Osteocyte (in vitro differentiated cells): ENCODE measurements at regions not wholly inside any gene's neighbourhood (a gene's known extent, or its start where the extent isn't known, plus 50 kb on each side); places are given as distances from the start of the nearest gene placed in this dataset.

Experiments used
- DNase-seq: peaks from one replicate; pipeline ENCODE4 v3.0.0; 2021; ENCODE audit warnings: mixed read lengths; ENCODE audit not compliant: unreplicated experiment; ENCODE audit errors: extremely low spot score
- H3K27ac Mint-ChIP-seq: one replicate; pipeline ENCODE4 v1.8.0; 2021; ENCODE audit warnings: mild to moderate bottlenecking, mixed read lengths; ENCODE audit not compliant: unreplicated experiment
- H3K27me3 Mint-ChIP-seq: one replicate; pipeline ENCODE4 v1.8.0; 2021; ENCODE audit warnings: mixed read lengths; ENCODE audit not compliant: unreplicated experiment
- H3K36me3 Mint-ChIP-seq: one replicate; pipeline ENCODE4 v1.8.0; 2021; ENCODE audit warnings: mixed read lengths; ENCODE audit not compliant: unreplicated experiment
- H3K4me1 Mint-ChIP-seq: one replicate; pipeline ENCODE4 v1.8.0; 2021; ENCODE audit warnings: mixed read lengths; ENCODE audit not compliant: unreplicated experiment
- H3K4me3 Mint-ChIP-seq: one replicate; pipeline ENCODE4 v1.8.0; 2021; ENCODE audit warnings: mild to moderate bottlenecking, moderate library complexity, mixed read lengths; ENCODE audit not compliant: unreplicated experiment
- H3K9me3 Mint-ChIP-seq: one replicate; pipeline ENCODE4 v1.8.0; 2021; ENCODE audit warnings: mixed read lengths; ENCODE audit not compliant: unreplicated experiment
- TF ChIP-seq, protein P1 (sequence below): fragments of 200-600 bp; sonication (generic); IDR thresholded peaks from 2 replicates; pipeline ENCODE4 v1.5.0; 2021; ENCODE audit warnings: antibody characterized with exemption, mild to moderate bottlenecking, moderate library complexity

DNA sequence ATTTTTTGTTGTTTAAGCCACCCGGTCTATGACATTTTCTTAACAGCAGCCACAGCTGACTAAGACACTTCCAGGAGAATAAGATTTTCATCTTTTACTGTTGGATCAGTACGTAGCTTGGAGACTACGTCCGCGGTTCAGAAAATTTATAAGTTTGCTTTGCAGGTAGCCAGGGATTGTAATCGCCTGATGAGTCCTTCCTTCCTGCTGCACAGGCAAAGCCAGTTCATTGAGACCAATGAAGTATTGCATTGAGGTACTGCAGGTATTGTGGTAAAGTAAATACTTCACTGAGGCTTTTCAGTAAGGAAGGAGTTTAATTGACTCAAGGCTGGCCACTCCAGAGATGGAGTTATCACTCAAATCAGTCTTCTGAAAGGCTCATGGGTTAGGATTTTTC lies 269.4 kb upstream of the ELAC2 start:
- no peak overlapping the region for H3K27ac Mint-ChIP-seq
- DNase-seq, result no peak
- TF ChIP-seq, protein P1, sequence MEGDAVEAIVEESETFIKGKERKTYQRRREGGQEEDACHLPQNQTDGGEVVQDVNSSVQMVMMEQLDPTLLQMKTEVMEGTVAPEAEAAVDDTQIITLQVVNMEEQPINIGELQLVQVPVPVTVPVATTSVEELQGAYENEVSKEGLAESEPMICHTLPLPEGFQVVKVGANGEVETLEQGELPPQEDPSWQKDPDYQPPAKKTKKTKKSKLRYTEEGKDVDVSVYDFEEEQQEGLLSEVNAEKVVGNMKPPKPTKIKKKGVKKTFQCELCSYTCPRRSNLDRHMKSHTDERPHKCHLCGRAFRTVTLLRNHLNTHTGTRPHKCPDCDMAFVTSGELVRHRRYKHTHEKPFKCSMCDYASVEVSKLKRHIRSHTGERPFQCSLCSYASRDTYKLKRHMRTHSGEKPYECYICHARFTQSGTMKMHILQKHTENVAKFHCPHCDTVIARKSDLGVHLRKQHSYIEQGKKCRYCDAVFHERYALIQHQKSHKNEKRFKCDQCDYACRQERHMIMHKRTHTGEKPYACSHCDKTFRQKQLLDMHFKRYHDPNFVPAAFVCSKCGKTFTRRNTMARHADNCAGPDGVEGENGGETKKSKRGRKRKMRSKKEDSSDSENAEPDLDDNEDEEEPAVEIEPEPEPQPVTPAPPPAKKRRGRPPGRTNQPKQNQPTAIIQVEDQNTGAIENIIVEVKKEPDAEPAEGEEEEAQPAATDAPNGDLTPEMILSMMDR, result no peak
- no peak overlapping the region for H3K4me3 Mint-ChIP-seq
- no peaks in the 10 kb centered on the region for H3K4me1 Mint-ChIP-seq
- H3K36me3 Mint-ChIP-seq, result no peaks in the 10 kb centered on the region
- H3K27me3 Mint-ChIP-seq, result peaks cover 2% of the 10 kb centered on the region
- H3K9me3 Mint-ChIP-seq, result no peaks in the 10 kb centered on the region

DNA sequence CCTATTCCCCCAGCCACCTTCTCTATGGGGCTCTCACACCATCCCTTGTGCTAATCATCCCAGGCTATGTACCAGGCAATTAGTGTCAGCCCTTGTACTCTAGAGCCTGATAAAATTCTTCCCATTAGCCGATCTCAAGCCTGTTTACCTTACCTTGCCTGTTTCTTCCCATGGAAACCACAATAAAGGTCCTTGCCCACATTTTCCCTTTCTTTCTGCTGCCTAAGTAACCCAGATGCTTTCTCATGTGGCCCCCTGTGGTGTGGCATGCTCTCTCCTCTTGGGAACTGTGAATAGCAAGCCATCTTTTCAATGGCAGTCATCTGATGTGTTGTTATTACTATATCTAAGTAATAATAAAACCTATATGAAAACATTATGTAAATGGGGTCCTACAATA lies 265.8 kb upstream of the ELAC2 start:
- no peak for DNase-seq
- no peak overlapping the region for H3K4me3 Mint-ChIP-seq
- TF ChIP-seq, protein P1, result no peak
- no peaks in the 10 kb centered on the region for H3K9me3 Mint-ChIP-seq
- H3K27me3 Mint-ChIP-seq, result no peaks in the 10 kb centered on the region
- H3K27ac Mint-ChIP-seq, result no peak overlapping the region
- no peaks in the 10 kb centered on the region for H3K36me3 Mint-ChIP-seq
- H3K4me1 Mint-ChIP-seq, result no peaks in the 10 kb centered on the region

DNA sequence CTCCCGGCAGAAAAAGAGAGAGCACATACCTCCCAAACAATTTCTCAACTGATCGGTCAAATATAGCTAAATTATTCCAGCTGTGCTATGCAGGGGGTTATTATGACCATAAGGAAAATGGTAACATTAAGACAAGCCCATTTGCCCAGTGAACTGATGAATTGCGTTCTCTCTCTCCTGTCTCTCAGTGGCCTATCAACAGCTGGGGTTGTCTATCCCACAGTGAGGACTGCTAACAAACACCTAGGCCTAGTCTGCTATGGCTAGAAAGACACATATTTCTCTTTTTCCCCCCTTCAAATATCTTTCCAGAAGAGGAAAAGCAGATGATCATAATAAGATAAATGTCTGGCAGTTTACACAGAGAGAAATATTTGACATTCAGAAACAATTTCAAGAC lies 263.8 kb upstream of the ELAC2 start:
- DNase-seq, result no peak
- no peak overlapping the region for H3K27ac Mint-ChIP-seq
- no peaks in the 10 kb centered on the region for H3K9me3 Mint-ChIP-seq
- H3K4me3 Mint-ChIP-seq, result no peak overlapping the region
- H3K27me3 Mint-ChIP-seq, result no peaks in the 10 kb centered on the region
- H3K4me1 Mint-ChIP-seq, result no peaks in the 10 kb centered on the region
- TF ChIP-seq, protein P1, result no peak
- H3K36me3 Mint-ChIP-seq, result no peaks in the 10 kb centered on the region

DNA sequence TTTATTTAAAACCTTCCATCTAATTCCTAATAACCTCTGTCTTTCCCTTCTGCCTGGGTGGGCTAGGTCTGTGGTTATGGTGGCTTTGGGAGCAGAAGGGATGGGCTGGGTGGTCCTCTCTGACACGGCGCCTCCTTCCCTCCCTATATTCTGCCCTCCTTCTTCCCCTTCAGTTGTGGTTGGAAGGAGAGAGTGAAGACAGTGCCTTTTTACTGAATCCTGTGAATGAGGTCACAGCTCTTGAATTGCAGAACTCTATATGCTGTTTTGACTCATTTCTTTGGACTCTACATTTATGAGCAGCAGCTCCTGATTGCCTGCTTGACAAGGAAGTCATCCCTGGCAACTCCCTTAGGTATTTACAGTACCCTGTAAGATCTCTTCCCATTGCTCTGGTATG lies 256.0 kb upstream of the ELAC2 start:
- no peaks in the 10 kb centered on the region for H3K4me1 Mint-ChIP-seq
- TF ChIP-seq, protein P1, result no peak

DNA sequence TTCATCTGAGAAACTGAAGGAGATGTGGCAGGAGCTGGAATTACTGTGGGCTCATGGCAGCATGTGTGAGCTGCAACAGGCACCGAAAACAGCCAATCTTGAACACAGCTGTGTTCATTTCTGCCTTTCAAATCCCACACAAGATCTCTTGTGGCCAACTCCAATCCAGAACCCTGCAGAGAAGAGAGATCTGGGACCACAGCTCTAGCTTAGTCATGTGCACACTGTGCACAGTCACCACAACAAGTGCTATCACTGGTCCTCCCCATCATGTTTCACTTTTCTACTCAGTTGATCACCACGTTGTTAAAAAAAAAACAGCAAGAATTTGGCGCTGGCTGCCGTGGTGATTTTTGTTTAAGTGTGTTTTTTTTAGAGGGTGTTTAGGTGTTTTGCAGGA lies 254.5 kb upstream of the ELAC2 start:
- Mint-ChIP-seq H3K4me1 (no peaks in the 10 kb centered on the region), H3K27me3 (peaks cover 31% of the 10 kb centered on the region), H3K4me3 (no peak overlapping the region), H3K36me3 (no peaks in the 10 kb centered on the region), H3K27ac (no peak overlapping the region), H3K9me3 (no peaks in the 10 kb centered on the region)
- no peak for DNase-seq
- TF ChIP-seq, protein P1, result no peak

More for the DNA sequence above, 256.0 kb upstream of the ELAC2 start:
- no peak for DNase-seq
- no peak overlapping the region for H3K27ac Mint-ChIP-seq
- H3K36me3 Mint-ChIP-seq, result no peaks in the 10 kb centered on the region
- H3K4me3 Mint-ChIP-seq, result no peak overlapping the region
- H3K27me3 Mint-ChIP-seq, result peaks cover 18% of the 10 kb centered on the region
- no peaks in the 10 kb centered on the region for H3K9me3 Mint-ChIP-seq
